ENCODE measurements at regions not wholly inside any gene's neighbourhood (a gene's known extent, or its start where the extent isn't known, plus 50 kb on each side); places are given as distances from the start of the nearest gene placed in this dataset.

DNA sequence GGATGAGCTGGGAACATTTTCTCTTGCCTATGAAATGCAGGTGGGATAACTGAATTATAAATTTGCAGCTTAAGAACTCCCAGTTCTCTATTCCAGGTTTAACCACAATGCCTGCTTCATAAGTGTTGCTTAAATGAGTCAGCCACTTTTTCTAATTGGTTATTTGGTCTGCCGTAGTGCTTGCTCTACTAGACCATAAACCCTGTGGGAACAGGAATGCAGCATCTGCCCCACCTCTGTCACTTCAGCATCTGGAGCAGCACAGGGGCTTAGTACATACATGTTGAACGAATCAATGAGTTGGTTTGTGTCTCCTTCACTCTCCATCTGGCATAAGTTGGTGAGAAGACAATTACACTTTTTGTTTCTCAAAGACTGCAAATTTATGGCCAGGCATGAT is 95.2 kb upstream of the PTER start:
- FAIRE-seq, result no peak
- WGBS (ENCODE audit: insufficient coverage, low coverage, missing lambda C conversion rate), result 0% methylated on average over 2 of the region's 2 CpGs

More for the DNA sequence above, 95.2 kb upstream of the PTER start:
- TF ChIP-seq ADNP (tag; IDR thresholded peaks at IDR 0.05), result no peak
- TF ChIP-seq FOXA3 (CRISPR knock-in tag; conservative IDR thresholded peaks at IDR 0.05 in 1 of 2, IDR thresholded peaks at IDR 0.05 in 1 of 2), result no peak
- no peak for TF ChIP-seq XRCC5 (IDR thresholded peaks at IDR 0.05; ENCODE audit: low read depth, low read length)
- TF ChIP-seq, protein P1, sequence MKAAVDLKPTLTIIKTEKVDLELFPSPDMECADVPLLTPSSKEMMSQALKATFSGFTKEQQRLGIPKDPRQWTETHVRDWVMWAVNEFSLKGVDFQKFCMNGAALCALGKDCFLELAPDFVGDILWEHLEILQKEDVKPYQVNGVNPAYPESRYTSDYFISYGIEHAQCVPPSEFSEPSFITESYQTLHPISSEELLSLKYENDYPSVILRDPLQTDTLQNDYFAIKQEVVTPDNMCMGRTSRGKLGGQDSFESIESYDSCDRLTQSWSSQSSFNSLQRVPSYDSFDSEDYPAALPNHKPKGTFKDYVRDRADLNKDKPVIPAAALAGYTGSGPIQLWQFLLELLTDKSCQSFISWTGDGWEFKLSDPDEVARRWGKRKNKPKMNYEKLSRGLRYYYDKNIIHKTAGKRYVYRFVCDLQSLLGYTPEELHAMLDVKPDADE (conservative IDR thresholded peaks at IDR 0.05; ENCODE audit: control insufficient read depth, low read depth, low read length), result no peak
- TF ChIP-seq, protein P2, sequence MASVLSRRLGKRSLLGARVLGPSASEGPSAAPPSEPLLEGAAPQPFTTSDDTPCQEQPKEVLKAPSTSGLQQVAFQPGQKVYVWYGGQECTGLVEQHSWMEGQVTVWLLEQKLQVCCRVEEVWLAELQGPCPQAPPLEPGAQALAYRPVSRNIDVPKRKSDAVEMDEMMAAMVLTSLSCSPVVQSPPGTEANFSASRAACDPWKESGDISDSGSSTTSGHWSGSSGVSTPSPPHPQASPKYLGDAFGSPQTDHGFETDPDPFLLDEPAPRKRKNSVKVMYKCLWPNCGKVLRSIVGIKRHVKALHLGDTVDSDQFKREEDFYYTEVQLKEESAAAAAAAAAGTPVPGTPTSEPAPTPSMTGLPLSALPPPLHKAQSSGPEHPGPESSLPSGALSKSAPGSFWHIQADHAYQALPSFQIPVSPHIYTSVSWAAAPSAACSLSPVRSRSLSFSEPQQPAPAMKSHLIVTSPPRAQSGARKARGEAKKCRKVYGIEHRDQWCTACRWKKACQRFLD (CRISPR knock-in tag; IDR thresholded peaks at IDR 0.05), result no peak
- TF ChIP-seq, protein P3, sequence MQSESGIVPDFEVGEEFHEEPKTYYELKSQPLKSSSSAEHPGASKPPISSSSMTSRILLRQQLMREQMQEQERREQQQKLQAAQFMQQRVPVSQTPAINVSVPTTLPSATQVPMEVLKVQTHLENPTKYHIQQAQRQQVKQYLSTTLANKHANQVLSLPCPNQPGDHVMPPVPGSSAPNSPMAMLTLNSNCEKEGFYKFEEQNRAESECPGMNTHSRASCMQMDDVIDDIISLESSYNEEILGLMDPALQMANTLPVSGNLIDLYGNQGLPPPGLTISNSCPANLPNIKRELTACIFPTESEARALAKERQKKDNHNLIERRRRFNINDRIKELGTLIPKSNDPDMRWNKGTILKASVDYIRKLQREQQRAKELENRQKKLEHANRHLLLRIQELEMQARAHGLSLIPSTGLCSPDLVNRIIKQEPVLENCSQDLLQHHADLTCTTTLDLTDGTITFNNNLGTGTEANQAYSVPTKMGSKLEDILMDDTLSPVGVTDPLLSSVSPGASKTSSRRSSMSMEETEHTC (IDR thresholded peaks at IDR 0.05), result no peak
- no peaks in the 10 kb centered on the region for H3K27me3 ChIP-seq (ENCODE audit: control insufficient read depth in 2 of 2, insufficient read depth in 2 of 2, low read length in 2 of 2)
- H3K4me3 ChIP-seq, result no peak overlapping the region
- H3K4me1 ChIP-seq (replicated peaks in 1 of 2; ENCODE audit: control insufficient read depth in 2 of 2, insufficient read depth in 2 of 2, low read length in 2 of 2), result no peaks in the 10 kb centered on the region
- no TSS peak for BruUV-seq (replicated peaks)
- H2AFZ ChIP-seq (ENCODE audit: low read depth, low read length), result no peak overlapping the region
- H4K20me1 ChIP-seq (replicated peaks; ENCODE audit: control insufficient read depth, insufficient read depth, low read length), result no peaks in the 10 kb centered on the region
- DNase-seq (ENCODE audit: extremely low read depth in 1 of 4, low spot score in 3 of 4), result no peak
- H3K4me2 ChIP-seq (ENCODE audit: insufficient read depth, low read length), result no peak overlapping the region
- H3K79me2 ChIP-seq (ENCODE audit: control insufficient read depth, insufficient read depth, low read length), result no peaks in the 10 kb centered on the region
- CTCF ChIA-PET (ENCODE audit: low intra/inter-chr PET ratio), result no interaction called here
- POLR2A ChIA-PET, result interaction anchor here (0.6 kb wide), 1 partner anchor 488 kb away, joined by 3 read pairs; no protein-coding TSS in a partner anchor
- H3K9ac ChIP-seq (ENCODE audit: insufficient read depth in 1 of 2, low read depth in 2 of 2, low read length in 2 of 2), result no peak overlapping the region
- no peaks in the 10 kb centered on the region for H3K36me3 ChIP-seq (ENCODE audit: control insufficient read depth, insufficient read depth, low read length)
- no peak for ATAC-seq
- H3K9me3 ChIP-seq (replicated peaks; ENCODE audit: control insufficient read depth, insufficient read depth, low read depth, low read length), result no peaks in the 10 kb centered on the region
- in situ Hi-C loops (cut with MboI), result no loop called here
- H3K9me1 ChIP-seq (ENCODE audit: control insufficient read depth, insufficient read depth, low read length), result no peaks in the 10 kb centered on the region
- intact Hi-C loops (cut with micrococcal nuclease), result no loop called here
- H3K27ac ChIP-seq (ENCODE audit: extremely low read depth, low read depth, low read length), result no peak overlapping the region
